Uterus (tissue), 3 donors: ENCODE measurements at regions not wholly inside any gene's neighbourhood (a gene's known extent, or its start where the extent isn't known, plus 50 kb on each side); places are given as distances from the start of the nearest gene placed in this dataset.

Experiments
- DNase-seq, 2 donors: peaks; one replicate each; pipeline ENCODE4 v3.0.0-alpha.2; 2019 to 2020
- H3K27ac ChIP-seq, 2 donors: fragments of 200-600 bp; sonication (generic); 1 replicate in 1 of 2; 2 replicates in 1 of 2; pipeline ENCODE4 v1.5.1; 2016 to 2018
- H3K27me3 ChIP-seq, 2 donors: fragments of 200-600 bp; sonication (generic); one replicate each; pipeline ENCODE4 v1.5.1; 2018 to 2019; ENCODE audit warnings: control low read depth in 1 of 2
- H3K36me3 ChIP-seq, 2 donors: fragments of 200-600 bp; sonication (generic); one replicate each; pipeline ENCODE4 v1.5.1; 2019; ENCODE audit warnings: control low read depth in 1 of 2
- H3K4me1 ChIP-seq, 2 donors: fragments of 200-600 bp; sonication (generic); one replicate each; pipeline ENCODE4 v1.5.1; 2018 to 2019; ENCODE audit warnings: control low read depth in 1 of 2
- H3K4me3 ChIP-seq, 2 donors: fragments of 200-600 bp; sonication (generic); 1 replicate in 1 of 2; 2 replicates in 1 of 2; pipeline ENCODE4 v1.5.1; 2018 to 2019; ENCODE audit warnings: mild to moderate bottlenecking in 1 of 2
- H3K9me3 ChIP-seq, 2 donors: fragments of 200-600 bp; sonication (generic); one replicate each; pipeline ENCODE4 v1.5.1; 2019; ENCODE audit warnings: control low read depth in 1 of 2
- POLR2A ChIP-seq, 2 donors: fragments of 450-650 bp; IDR thresholded peaks; one replicate each; pipeline ENCODE4 v1.6.1; 2016; ENCODE audit warnings: antibody characterized with exemption in 2 of 2, mild to moderate bottlenecking in 1 of 2, moderate library complexity in 1 of 2
- intact Hi-C: fragments of 100-400 bp; cut with DNase I; formaldehyde crosslinking; loops from one replicate; pipeline ENCODE4 v1.15.1; 2023; ENCODE audit warnings: low total_unique reads
- TF ChIP-seq, protein P1 (sequence below), 4 experiments: fragments of 200-600 bp in 2 of 4; fragments of 450-650 bp in 2 of 4; sonication (generic) in 2 of 4; IDR thresholded peaks; one replicate each; pipeline ENCODE4 v1.5.1; 2016 to 2019; ENCODE audit warnings: antibody characterized with exemption in 4 of 4, mild to moderate bottlenecking in 2 of 4, moderate library complexity in 1 of 4
- donor health status: DM: yes; HTN: yes; CAD: no.

DNA sequence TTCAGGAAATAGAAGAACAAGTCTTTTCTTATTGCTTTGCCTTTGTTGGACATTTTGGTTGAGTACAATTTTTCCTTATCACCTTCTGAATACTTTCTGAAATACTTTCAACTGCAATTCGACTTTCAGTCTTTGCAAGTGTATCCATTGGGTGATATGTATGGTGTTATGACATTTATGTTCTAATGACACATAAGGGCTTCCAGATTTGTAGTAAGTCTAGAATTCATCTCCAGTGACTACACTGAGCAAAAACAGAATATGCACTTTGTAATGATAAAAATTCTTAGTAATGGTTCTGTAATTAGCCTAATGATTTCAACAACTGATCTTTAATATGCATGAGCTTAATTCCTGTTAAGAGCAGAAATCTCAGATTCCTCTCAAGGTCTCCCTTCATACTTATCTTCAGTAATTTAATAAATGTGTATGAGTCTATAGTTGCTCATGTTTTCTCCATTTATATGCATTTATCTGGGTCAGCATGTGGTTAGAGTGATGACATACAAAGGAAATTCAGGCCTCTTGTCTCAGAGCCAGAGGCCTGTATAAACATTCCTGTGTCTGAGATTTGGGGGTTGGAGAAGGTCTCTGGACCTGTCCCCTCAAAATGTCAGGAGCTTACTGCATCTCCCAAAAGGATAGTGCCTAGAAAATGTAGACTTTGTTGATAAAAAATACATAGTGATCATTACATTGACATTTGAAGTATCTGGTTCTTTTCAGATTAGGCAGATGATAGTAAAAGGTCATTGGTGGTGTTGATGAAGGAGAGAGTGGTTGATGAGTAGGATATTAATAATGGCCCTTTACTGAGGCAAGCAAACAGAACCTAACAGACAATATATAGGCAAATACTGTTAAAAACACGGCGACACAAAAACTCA is 114.9 kb downstream of the QPCT start:
- peaks cover 0 to 9% of the 10 kb centered on the region in 2 donors for H3K4me1 ChIP-seq
- no peak overlapping the region for H3K4me3 ChIP-seq
- no peak for TF ChIP-seq POLR2A (IDR thresholded peaks at IDR 0.05)
- TF ChIP-seq, protein P1, sequence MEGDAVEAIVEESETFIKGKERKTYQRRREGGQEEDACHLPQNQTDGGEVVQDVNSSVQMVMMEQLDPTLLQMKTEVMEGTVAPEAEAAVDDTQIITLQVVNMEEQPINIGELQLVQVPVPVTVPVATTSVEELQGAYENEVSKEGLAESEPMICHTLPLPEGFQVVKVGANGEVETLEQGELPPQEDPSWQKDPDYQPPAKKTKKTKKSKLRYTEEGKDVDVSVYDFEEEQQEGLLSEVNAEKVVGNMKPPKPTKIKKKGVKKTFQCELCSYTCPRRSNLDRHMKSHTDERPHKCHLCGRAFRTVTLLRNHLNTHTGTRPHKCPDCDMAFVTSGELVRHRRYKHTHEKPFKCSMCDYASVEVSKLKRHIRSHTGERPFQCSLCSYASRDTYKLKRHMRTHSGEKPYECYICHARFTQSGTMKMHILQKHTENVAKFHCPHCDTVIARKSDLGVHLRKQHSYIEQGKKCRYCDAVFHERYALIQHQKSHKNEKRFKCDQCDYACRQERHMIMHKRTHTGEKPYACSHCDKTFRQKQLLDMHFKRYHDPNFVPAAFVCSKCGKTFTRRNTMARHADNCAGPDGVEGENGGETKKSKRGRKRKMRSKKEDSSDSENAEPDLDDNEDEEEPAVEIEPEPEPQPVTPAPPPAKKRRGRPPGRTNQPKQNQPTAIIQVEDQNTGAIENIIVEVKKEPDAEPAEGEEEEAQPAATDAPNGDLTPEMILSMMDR (IDR thresholded peaks at IDR 0.05), result no peak
- peak overlapping the region; percentile 76 to 87 for H3K27ac ChIP-seq
- no peaks in the 10 kb centered on the region for H3K36me3 ChIP-seq
- intact Hi-C loops, result no loop called here
- H3K9me3 ChIP-seq, result no peaks in the 10 kb centered on the region
- DNase-seq, result no peak
- no peaks in the 10 kb centered on the region for H3K27me3 ChIP-seq

DNA sequence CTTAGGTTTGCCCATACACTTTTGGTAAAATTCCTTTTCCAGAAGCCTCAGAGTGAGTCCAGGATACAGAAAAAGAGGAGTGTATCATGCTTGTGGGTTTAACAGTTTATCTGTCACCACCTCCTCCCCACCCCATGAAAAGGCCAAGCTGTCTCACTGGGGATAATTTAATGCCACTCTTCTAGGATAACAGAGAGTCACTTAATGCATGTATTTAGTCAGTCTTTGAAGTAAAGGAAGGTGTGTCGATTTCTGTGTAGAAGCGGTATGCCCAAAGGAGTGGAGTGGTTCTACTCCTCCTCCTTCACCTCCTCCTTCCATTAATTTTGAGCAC is 116.4 kb downstream of the QPCT start:
- Histone ChIP-seq H3K36me3 (no peaks in the 10 kb centered on the region), H3K9me3 (no peaks in the 10 kb centered on the region), H3K27me3 (no peaks in the 10 kb centered on the region), H3K4me1 (peaks cover 0 to under 1% of the 10 kb centered on the region in 2 donors), H3K4me3 (no peak overlapping the region), H3K27ac (peak overlapping the region; percentile 76 to 87)
- intact Hi-C loops, result no loop called here
- TF ChIP-seq, protein P1 (IDR thresholded peaks at IDR 0.05), result no peak
- no peak for TF ChIP-seq POLR2A (IDR thresholded peaks at IDR 0.05)
- no peak for DNase-seq

DNA sequence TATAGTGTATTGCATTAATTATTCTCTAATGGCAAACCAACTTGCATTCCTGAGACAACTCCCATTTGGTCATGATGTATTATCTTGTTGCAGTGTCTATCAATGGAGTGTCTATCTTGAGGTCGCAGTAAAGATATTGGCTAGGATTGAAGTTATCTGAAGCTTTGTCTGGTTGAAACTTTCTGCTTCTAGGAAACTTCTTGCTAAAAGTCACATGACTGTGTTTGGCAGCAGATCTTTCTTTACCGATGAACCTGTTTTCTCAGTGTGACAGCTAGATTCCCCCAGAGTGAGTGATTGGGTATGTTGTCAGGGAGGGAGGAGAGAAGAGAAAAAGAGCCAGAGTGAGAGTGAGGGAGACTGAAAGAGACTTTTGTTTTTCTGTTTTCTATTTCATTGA is 119.6 kb downstream of the QPCT start:
- intact Hi-C loops, result no loop called here
- Histone ChIP-seq H3K4me1 (no peaks in the 10 kb centered on the region), H3K9me3 (no peaks in the 10 kb centered on the region), H3K4me3 (no peak overlapping the region), H3K36me3 (no peaks in the 10 kb centered on the region), H3K27me3 (no peaks in the 10 kb centered on the region), H3K27ac (no peak overlapping the region)
- TF ChIP-seq, protein P1 (IDR thresholded peaks at IDR 0.05), result no peak
- TF ChIP-seq POLR2A (IDR thresholded peaks at IDR 0.05), result no peak
- no peak for DNase-seq

DNA sequence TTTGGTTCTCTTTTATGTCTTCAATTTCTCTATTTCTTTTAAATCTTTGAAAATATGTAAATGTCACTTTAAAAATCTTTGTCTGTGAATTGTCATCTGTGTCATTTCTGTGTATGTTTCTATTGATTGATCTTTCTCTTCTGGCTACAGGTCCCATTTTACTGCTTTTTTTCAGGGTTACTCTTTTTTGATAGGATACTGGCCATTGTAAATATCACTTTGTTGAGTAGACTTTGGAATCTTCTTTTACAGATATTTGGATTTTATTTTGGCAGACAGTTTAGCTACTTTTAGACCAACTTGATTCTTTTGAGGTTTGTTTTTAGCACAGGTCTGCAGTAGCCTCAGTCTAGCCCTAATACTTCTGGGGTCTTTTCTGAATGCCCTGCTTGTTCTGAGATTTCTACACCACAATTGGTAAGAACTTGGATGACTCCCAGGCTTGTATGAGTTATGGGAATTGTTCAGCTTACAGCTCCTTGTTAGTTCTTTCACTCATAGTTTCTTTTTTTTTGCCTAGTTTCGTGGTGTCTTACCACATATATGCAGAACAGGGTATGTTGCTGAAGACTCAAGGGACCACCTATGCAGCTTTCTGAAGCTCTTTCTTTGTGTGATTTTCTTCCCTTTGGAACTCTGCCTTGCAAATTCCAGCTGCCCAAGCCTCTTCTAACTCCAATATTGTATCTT is 122.2 kb downstream of the QPCT start:
- no peak for DNase-seq
- TF ChIP-seq, protein P1 (IDR thresholded peaks at IDR 0.05), result no peak
- no peak for TF ChIP-seq POLR2A (IDR thresholded peaks at IDR 0.05)
- intact Hi-C loops, result no loop called here
- Histone ChIP-seq H3K27ac (no peak overlapping the region), H3K36me3 (no peaks in the 10 kb centered on the region), H3K4me3 (no peak overlapping the region), H3K9me3 (no peaks in the 10 kb centered on the region), H3K27me3 (no peaks in the 10 kb centered on the region), H3K4me1 (no peaks in the 10 kb centered on the region)

DNA sequence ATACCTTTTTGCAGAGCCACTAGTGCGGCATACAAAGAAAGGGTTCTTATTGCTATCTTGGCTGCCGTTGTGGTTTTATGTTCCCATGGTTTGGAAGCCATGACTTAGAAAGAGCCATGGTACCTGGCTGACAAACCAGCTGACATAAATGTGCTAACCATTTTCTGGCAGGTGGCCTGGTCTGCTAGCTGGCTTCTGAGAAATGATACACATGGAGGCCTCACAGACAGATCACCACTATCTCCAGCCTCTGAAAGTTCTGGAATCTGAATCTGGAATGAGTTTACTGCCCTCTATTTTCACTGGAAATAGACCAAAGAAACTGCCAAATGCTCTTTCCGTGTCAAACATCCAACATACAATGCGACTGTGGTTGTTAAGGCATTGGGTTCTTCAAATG is 123.7 kb downstream of the QPCT start:
- Histone ChIP-seq H3K4me1 (no peaks in the 10 kb centered on the region), H3K36me3 (no peaks in the 10 kb centered on the region), H3K27me3 (no peaks in the 10 kb centered on the region), H3K9me3 (no peaks in the 10 kb centered on the region), H3K27ac (no peak overlapping the region), H3K4me3 (no peak overlapping the region)
- no peak for DNase-seq
- TF ChIP-seq, protein P1 (IDR thresholded peaks at IDR 0.05), result no peak
- TF ChIP-seq POLR2A (IDR thresholded peaks at IDR 0.05), result no peak
- intact Hi-C loops, result no loop called here
